Tibial nerve (tissue), 4 donors: ENCODE measurements at regions not wholly inside any gene's neighbourhood (a gene's known extent, or its start where the extent isn't known, plus 50 kb on each side); places are given as distances from the start of the nearest gene placed in this dataset.

Experiments
- EP300 ChIP-seq, 2 donors: sonication (generic); formaldehyde crosslinking; IDR thresholded peaks; one replicate each; pipeline ENCODE4 v1.6.1; 2017; ENCODE audit warnings: antibody characterized with exemption in 2 of 2, mild to moderate bottlenecking in 1 of 2
- TF ChIP-seq, protein P1 (sequence below), 5 experiments: fragments of 200-600 bp in 3 of 5; fragments of 450-650 bp in 2 of 5; sonication (generic) in 3 of 5; IDR thresholded peaks; one replicate each; pipeline ENCODE4 v1.5.1; 2016 to 2019; ENCODE audit warnings: antibody characterized with exemption in 5 of 5, mild to moderate bottlenecking in 3 of 5, moderate library complexity in 2 of 5

DNA sequence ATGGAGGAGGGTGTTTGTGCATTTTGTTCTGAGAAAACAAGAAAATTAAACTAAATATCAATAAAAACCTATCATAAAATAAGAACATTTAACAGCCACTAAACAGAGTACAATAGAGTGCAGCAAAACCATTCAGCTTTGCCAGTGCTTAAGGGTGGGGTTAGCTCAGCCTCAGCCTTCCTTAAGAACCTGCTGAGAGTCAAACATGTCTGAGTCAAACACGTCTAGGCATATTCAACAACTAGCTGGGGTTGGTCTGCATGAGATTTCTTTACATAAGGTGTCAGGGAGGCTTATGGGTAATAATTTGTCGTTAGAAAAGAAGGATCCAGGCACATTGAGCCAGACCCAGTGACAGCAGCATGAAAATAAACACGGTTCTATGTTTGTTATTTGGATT lies 298.2 kb downstream of the SP3 start:
- TF ChIP-seq, protein P1, sequence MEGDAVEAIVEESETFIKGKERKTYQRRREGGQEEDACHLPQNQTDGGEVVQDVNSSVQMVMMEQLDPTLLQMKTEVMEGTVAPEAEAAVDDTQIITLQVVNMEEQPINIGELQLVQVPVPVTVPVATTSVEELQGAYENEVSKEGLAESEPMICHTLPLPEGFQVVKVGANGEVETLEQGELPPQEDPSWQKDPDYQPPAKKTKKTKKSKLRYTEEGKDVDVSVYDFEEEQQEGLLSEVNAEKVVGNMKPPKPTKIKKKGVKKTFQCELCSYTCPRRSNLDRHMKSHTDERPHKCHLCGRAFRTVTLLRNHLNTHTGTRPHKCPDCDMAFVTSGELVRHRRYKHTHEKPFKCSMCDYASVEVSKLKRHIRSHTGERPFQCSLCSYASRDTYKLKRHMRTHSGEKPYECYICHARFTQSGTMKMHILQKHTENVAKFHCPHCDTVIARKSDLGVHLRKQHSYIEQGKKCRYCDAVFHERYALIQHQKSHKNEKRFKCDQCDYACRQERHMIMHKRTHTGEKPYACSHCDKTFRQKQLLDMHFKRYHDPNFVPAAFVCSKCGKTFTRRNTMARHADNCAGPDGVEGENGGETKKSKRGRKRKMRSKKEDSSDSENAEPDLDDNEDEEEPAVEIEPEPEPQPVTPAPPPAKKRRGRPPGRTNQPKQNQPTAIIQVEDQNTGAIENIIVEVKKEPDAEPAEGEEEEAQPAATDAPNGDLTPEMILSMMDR (IDR thresholded peaks at IDR 0.05) = no peak
- no peak for TF ChIP-seq EP300 (IDR thresholded peaks at IDR 0.05)
